Prostate gland (tissue), 2 donors: ENCODE measurements at regions not wholly inside any gene's neighbourhood (a gene's known extent, or its start where the extent isn't known, plus 50 kb on each side); places are given as distances from the start of the nearest gene placed in this dataset.

ENCODE experiments used
- DNase-seq: peaks from one replicate; pipeline ENCODE4 v3.0.0-alpha.2; 2019; ENCODE audit warnings: low spot score
- H3K27ac ChIP-seq, 2 donors: fragments of 200-600 bp; sonication (generic); 2 replicates each; pipeline ENCODE4 v1.5.1; 2017 to 2019
- H3K27me3 ChIP-seq: fragments of 200-600 bp; sonication (generic); replicated peaks from 2 replicates; pipeline ENCODE4 v1.5.1; 2019; ENCODE audit not compliant: insufficient read depth
- H3K36me3 ChIP-seq, 2 donors: fragments of 200-600 bp; sonication (generic); 1 replicate in 1 of 2; 2 replicates in 1 of 2; pipeline versions ENCODE4 v1.5.1 to v1.8.1; 2017 to 2019
- H3K4me1 ChIP-seq: fragments of 200-600 bp; sonication (generic); replicated peaks from 2 replicates; pipeline ENCODE4 v1.5.1; 2019
- H3K4me3 ChIP-seq, 2 donors: fragments of 200-600 bp; sonication (generic); 2 replicates each; pipeline ENCODE4 v1.5.1; 2017 to 2019
- H3K9me3 ChIP-seq: fragments of 200-600 bp; sonication (generic); 2 replicates; pipeline ENCODE4 v1.5.1; 2017
- CTCF ChIP-seq, 4 experiments: fragments of 200-600 bp in 2 of 4; fragments of 450-650 bp in 2 of 4; sonication (generic) in 2 of 4; IDR thresholded peaks; 1 replicate in 3 of 4; 2 replicates in 1 of 4; pipeline ENCODE4 v1.5.1; 2016 to 2019; ENCODE audit warnings: antibody characterized with exemption in 4 of 4, mild to moderate bottlenecking in 2 of 4, moderate library complexity in 2 of 4
- POLR2A ChIP-seq: fragments of 450-650 bp; IDR thresholded peaks from one replicate; pipeline ENCODE4 v1.6.1; 2016; ENCODE audit warnings: antibody characterized with exemption, mild to moderate bottlenecking
- POLR2AphosphoS5 ChIP-seq: sonication (generic); formaldehyde crosslinking; IDR thresholded peaks from one replicate; pipeline ENCODE4 v1.6.1; 2017; ENCODE audit warnings: antibody characterized with exemption
- WGBS: methylation state at CpG from one replicate; pipeline ENCODE4 v1.1.5; 2018; 5-methylcytosine and 5-hydroxymethylcytosine counted together
- intact Hi-C: fragments of 100-400 bp; cut with DNase I; formaldehyde crosslinking; loops from one replicate; pipeline ENCODE4 v1.14.2; 2022

- no peaks in the 10 kb centered on the region for H3K36me3 ChIP-seq
- WGBS, result 92% methylated on average over 2 of the region's 2 CpGs
- no peaks in the 10 kb centered on the region for H3K27me3 ChIP-seq
- H3K9me3 ChIP-seq, result no peaks in the 10 kb centered on the region
- TF ChIP-seq POLR2AphosphoS5 (no peak), POLR2A (no peak)
- intact Hi-C loops, result no loop called here
- H3K27ac ChIP-seq, result no peak overlapping the region
- no peaks in the 10 kb centered on the region for H3K4me1 ChIP-seq
- no peak overlapping the region for H3K4me3 ChIP-seq
- no peak for DNase-seq
Observed at GRCh38 chr11:92857407-92857806, 112.0 kb upstream of the MTNR1B start.

- DNase-seq, result no peak
- Histone ChIP-seq H3K27ac (no peak overlapping the region), H3K27me3 (no peaks in the 10 kb centered on the region), H3K36me3 (no peaks in the 10 kb centered on the region), H3K4me3 (no peak overlapping the region), H3K4me1 (no peaks in the 10 kb centered on the region), H3K9me3 (no peaks in the 10 kb centered on the region)
- no peak for TF ChIP-seq POLR2AphosphoS5
- no peak for TF ChIP-seq POLR2A
- TF ChIP-seq CTCF (IDR thresholded peaks at IDR 0.05), result no peak
- 73% methylated on average over 8 of the region's 8 CpGs for WGBS
- intact Hi-C loops, result no loop called here
Observed at GRCh38 chr11:92859156-92859690, 110.2 kb upstream of the MTNR1B start.

- Histone ChIP-seq H3K36me3 (no peaks in the 10 kb centered on the region), H3K9me3 (no peaks in the 10 kb centered on the region), H3K27me3 (no peaks in the 10 kb centered on the region), H3K4me1 (no peaks in the 10 kb centered on the region), H3K27ac (no peak overlapping the region), H3K4me3 (no peak overlapping the region)
- no peak for TF ChIP-seq POLR2A
- no peak for TF ChIP-seq CTCF (IDR thresholded peaks at IDR 0.05)
- peak; percentile 30 for TF ChIP-seq POLR2AphosphoS5
- 43% methylated on average over 3 of the region's 3 CpGs for WGBS
- intact Hi-C loops, result no loop called here
- no peak for DNase-seq
Observed at GRCh38 chr11:92861634-92862033, 107.8 kb upstream of the MTNR1B start.

GRCh38 chr11:92865352-92865751 lies 104.1 kb upstream of the MTNR1B start:
- 80% methylated on average over 2 of the region's 2 CpGs for WGBS
- intact Hi-C loops, result loop anchor here (5.0 kb wide), 1 partner anchor 638 kb away; no protein-coding TSS in a partner anchor
- H3K9me3 ChIP-seq, result no peaks in the 10 kb centered on the region
- TF ChIP-seq POLR2AphosphoS5 (no peak), CTCF (IDR thresholded peaks at IDR 0.05) (no peak)
- no peak overlapping the region for H3K27ac ChIP-seq
- DNase-seq, result no peak
- H3K27me3 ChIP-seq, result no peaks in the 10 kb centered on the region
- H3K36me3 ChIP-seq, result no peaks in the 10 kb centered on the region
- H3K4me3 ChIP-seq, result no peak overlapping the region
- no peaks in the 10 kb centered on the region for H3K4me1 ChIP-seq

- H3K4me1 ChIP-seq, result no peaks in the 10 kb centered on the region
- no peaks in the 10 kb centered on the region for H3K27me3 ChIP-seq
- intact Hi-C loops, result loop anchor here (5.0 kb wide), 1 partner anchor 639 kb away; no protein-coding TSS in a partner anchor
- no peaks in the 10 kb centered on the region for H3K9me3 ChIP-seq
- TF ChIP-seq CTCF (IDR thresholded peaks at IDR 0.05) (no peak), POLR2A (no peak)
- H3K27ac ChIP-seq, result no peak overlapping the region
- whole genome bisulfite sequencing, result 80% methylated on average over 38 of the region's 38 CpGs
- no peak for DNase-seq
- no peak overlapping the region for H3K4me3 ChIP-seq
- no peaks in the 10 kb centered on the region for H3K36me3 ChIP-seq
Observed at GRCh38 chr11:92866679-92867282, 102.7 kb upstream of the MTNR1B start.
